ENCODE measurements at regions not wholly inside any gene's neighbourhood (a gene's known extent, or its start where the extent isn't known, plus 50 kb on each side); places are given as distances from the start of the nearest gene placed in this dataset.
"Not testable (repeated sequence)": the region's sequence is repeated elsewhere in the genome, so short reads cannot be mapped to it uniquely, and the experiment has no call there.

DNA sequence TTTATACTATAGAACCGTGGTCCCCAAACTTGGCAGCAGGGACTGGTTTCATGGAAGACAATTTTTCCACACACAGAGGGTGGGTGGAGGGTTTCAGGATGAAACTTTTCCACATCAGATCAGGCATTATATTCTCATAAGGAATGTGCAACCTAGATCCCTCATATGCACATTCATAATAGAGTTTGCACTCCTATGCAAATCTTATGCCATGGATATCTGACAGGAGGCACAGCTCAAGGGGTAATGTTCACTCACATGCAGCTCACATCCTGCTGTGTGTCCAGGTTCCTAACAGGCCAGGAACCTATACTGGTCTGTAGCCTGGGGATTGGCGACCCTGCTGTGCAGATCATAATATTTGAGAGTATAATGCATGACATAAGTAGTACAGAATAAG lies 1802.2 kb upstream of the ACO1 start:
- Histone ChIP-seq H3K27ac (ENCODE audit: low read depth, low read length) (no peak overlapping the region), H3K4me3 (ENCODE audit: low read length) (no peak overlapping the region), H3K9me3 (ENCODE audit: control insufficient read depth in 2 of 3, low read length in 3 of 3) (no peaks in the 10 kb centered on the region), H3K27me3 (ENCODE audit: control insufficient read depth in 2 of 2, insufficient read depth in 2 of 2, low read length in 2 of 2) (no peaks in the 10 kb centered on the region), H3K36me3 (ENCODE audit: control insufficient read depth in 2 of 3, insufficient read depth in 3 of 3, low read length in 3 of 3) (no peaks in the 10 kb centered on the region), H3K4me1 (ENCODE audit: control insufficient read depth in 2 of 2, insufficient read depth in 2 of 2, low read length in 2 of 2) (no peaks in the 10 kb centered on the region)
- peaks cover 0 to 4% (median 0%) of the 10 kb centered on the region in 11 donors for H3K9me3 Mint-ChIP-seq
- H3K4me3 Mint-ChIP-seq, result no peak overlapping the region
- H3K4me1 Mint-ChIP-seq, result no peaks in the 10 kb centered on the region
- H3K27me3 Mint-ChIP-seq, result no peaks in the 10 kb centered on the region
- POLR2A ChIA-PET, result no interaction called here
- ATAC-seq (no peak), DNase-seq (no peak)
- H3K36me3 Mint-ChIP-seq, result no peaks in the 10 kb centered on the region
- H3K27ac Mint-ChIP-seq, result no peak overlapping the region
- CTCF ChIA-PET, result no interaction called here
- intact Hi-C loops (cut with micrococcal nuclease), result no loop called here

DNA sequence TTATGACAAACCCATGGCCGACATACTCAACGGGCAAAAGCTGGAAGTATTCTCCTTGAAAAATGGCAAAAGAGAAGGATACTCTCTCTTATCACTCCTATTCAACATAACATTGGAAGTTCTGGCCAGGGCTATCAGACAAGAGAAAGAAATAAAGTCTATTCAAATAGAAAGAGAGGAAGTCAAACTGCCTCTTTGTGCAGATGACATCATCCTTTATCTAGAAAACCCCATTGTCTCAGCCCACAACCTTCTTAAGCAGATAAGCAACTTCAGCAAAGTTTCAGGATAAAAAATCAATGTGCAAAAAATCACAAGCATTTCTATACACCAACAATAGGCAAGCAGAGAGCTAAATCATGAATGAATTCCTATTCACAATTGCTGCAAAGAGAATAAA lies 1799.9 kb upstream of the ACO1 start:
- Histone ChIP-seq H3K36me3 (ENCODE audit: control insufficient read depth in 2 of 3, insufficient read depth in 3 of 3, low read length in 3 of 3) (no peaks in the 10 kb centered on the region), H3K27me3 (ENCODE audit: control insufficient read depth in 2 of 2, insufficient read depth in 2 of 2, low read length in 2 of 2) (no peaks in the 10 kb centered on the region), H3K9me3 (ENCODE audit: control insufficient read depth in 2 of 3, low read length in 3 of 3) (no peaks in the 10 kb centered on the region), H3K4me1 (ENCODE audit: control insufficient read depth in 2 of 2, insufficient read depth in 2 of 2, low read length in 2 of 2) (no peaks in the 10 kb centered on the region), H3K4me3 (ENCODE audit: low read length) (no peak overlapping the region), H3K27ac (ENCODE audit: low read depth, low read length) (no peak overlapping the region)
- no peak overlapping the region for H3K4me3 Mint-ChIP-seq
- ChIA-PET CTCF (no interaction called here), POLR2A (no interaction called here)
- no peaks in the 10 kb centered on the region for H3K27me3 Mint-ChIP-seq
- no peaks in the 10 kb centered on the region for H3K36me3 Mint-ChIP-seq
- DNase-seq, result no peak
- no peak for ATAC-seq
- intact Hi-C loops (cut with micrococcal nuclease), result no loop called here
- no peak overlapping the region for H3K27ac Mint-ChIP-seq
- H3K9me3 Mint-ChIP-seq, result peaks cover 0 to 4% (median 0%) of the 10 kb centered on the region in 11 donors
- no peaks in the 10 kb centered on the region for H3K4me1 Mint-ChIP-seq

DNA sequence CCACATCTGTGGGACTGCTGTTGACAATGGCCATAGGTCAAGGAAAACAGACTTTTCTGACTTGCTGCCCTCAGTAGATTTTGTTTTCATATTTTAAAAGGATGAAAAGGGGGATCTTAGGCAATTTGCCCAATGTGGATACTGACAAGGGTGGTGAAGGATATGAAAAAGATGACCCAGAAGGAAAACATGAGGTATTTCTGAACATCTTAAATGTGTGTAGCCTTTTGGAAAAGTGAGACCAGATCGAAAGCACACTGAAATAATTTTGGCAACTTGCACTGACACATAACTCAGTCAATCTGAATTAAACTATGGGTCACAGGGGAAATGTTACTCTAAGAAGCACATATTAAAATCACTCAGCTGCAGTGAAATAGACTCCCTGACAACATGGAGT lies 1793.0 kb upstream of the ACO1 start:
- no peaks in the 10 kb centered on the region for H3K9me3 ChIP-seq (ENCODE audit: control insufficient read depth in 2 of 3, low read length in 3 of 3)
- Mint-ChIP-seq H3K9me3 (peaks cover 0 to 3% (median 0%) of the 10 kb centered on the region in 11 donors), H3K36me3 (no peaks in the 10 kb centered on the region), H3K27me3 (no peaks in the 10 kb centered on the region), H3K4me1 (no peaks in the 10 kb centered on the region), H3K4me3 (no peak overlapping the region), H3K27ac (no peak overlapping the region)
- POLR2A ChIA-PET, result no interaction called here
- H3K27me3 ChIP-seq (ENCODE audit: control insufficient read depth in 2 of 2, insufficient read depth in 2 of 2, low read length in 2 of 2), result no peaks in the 10 kb centered on the region
- no peak overlapping the region for H3K27ac ChIP-seq (ENCODE audit: low read depth, low read length)
- H3K4me1 ChIP-seq (ENCODE audit: control insufficient read depth in 2 of 2, insufficient read depth in 2 of 2, low read length in 2 of 2), result no peaks in the 10 kb centered on the region
- no peak overlapping the region for H3K4me3 ChIP-seq (ENCODE audit: low read length)
- DNase-seq (no peak), ATAC-seq (no peak)
- CTCF ChIA-PET, result no interaction called here
- H3K36me3 ChIP-seq (ENCODE audit: control insufficient read depth in 2 of 3, insufficient read depth in 3 of 3, low read length in 3 of 3), result no peaks in the 10 kb centered on the region
- intact Hi-C loops (cut with micrococcal nuclease), result loop anchor here in 1 of 2 donors (10.0 kb wide), 1 partner anchor 63 kb away; no protein-coding TSS in a partner anchor

DNA sequence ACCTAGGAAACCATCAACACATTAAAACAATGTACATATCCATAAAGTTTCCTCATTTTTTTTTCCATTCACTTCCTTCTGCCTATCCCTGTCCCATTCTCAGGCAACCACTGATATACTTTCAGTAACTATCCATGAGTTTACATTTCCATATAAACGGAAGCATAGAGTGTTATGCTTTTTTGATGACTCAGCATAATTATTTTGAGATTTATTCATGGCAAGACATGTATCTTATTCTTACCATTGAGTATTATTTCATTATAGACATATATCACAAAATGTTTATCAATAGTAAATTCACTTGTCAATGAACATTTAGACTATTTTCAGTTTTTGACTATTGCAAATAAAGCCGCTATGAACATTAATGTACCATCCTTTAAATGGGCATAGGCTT lies 1786.8 kb upstream of the ACO1 start:
- DNase-seq (no peak), ATAC-seq (no peak)
- no peaks in the 10 kb centered on the region for H3K36me3 Mint-ChIP-seq
- CTCF ChIA-PET, result no interaction called here
- Histone ChIP-seq H3K9me3 (ENCODE audit: control insufficient read depth in 2 of 3, low read length in 3 of 3) (no peaks in the 10 kb centered on the region), H3K36me3 (ENCODE audit: control insufficient read depth in 2 of 3, insufficient read depth in 3 of 3, low read length in 3 of 3) (no peaks in the 10 kb centered on the region), H3K27ac (ENCODE audit: low read depth, low read length) (no peak overlapping the region), H3K4me3 (ENCODE audit: low read length) (no peak overlapping the region), H3K27me3 (ENCODE audit: control insufficient read depth in 2 of 2, insufficient read depth in 2 of 2, low read length in 2 of 2) (no peaks in the 10 kb centered on the region), H3K4me1 (ENCODE audit: control insufficient read depth in 2 of 2, insufficient read depth in 2 of 2, low read length in 2 of 2) (no peaks in the 10 kb centered on the region)
- no peaks in the 10 kb centered on the region for H3K4me1 Mint-ChIP-seq
- no peak overlapping the region for H3K4me3 Mint-ChIP-seq
- H3K27ac Mint-ChIP-seq, result no peak overlapping the region
- POLR2A ChIA-PET, result no interaction called here
- H3K9me3 Mint-ChIP-seq, result peaks cover 0 to 7% (median 0%) of the 10 kb centered on the region in 11 donors
- no peaks in the 10 kb centered on the region for H3K27me3 Mint-ChIP-seq
- intact Hi-C loops (cut with micrococcal nuclease), result loop anchor here in 1 of 2 donors (10.0 kb wide), 1 partner anchor 57 kb away; no protein-coding TSS in a partner anchor

DNA sequence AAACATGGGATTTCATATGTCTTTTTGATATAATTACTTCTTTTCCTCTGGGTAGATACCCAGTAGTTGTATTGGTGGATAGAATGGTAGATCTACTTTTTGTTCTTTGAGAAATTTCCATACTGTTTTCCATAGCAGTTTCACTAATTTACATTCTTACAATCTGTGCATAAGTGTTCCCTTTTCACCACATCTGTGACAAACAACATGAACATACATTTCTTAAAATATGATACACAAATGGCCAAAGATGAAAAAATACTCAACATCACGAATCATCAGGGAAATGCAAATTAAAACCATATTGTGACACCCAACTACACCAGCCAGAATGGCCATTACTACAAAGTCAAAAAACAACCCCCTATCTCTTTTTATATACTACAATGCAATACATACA lies 1778.5 kb upstream of the ACO1 start:
- no peaks in the 10 kb centered on the region for H3K4me1 Mint-ChIP-seq
- Histone ChIP-seq H3K27ac (ENCODE audit: low read depth, low read length) (no peak overlapping the region), H3K27me3 (ENCODE audit: control insufficient read depth in 2 of 2, insufficient read depth in 2 of 2, low read length in 2 of 2) (no peaks in the 10 kb centered on the region), H3K36me3 (ENCODE audit: control insufficient read depth in 2 of 3, insufficient read depth in 3 of 3, low read length in 3 of 3) (no peaks in the 10 kb centered on the region), H3K4me1 (ENCODE audit: control insufficient read depth in 2 of 2, insufficient read depth in 2 of 2, low read length in 2 of 2) (no peaks in the 10 kb centered on the region), H3K4me3 (ENCODE audit: low read length) (no peak overlapping the region), H3K9me3 (ENCODE audit: control insufficient read depth in 2 of 3, low read length in 3 of 3) (no peaks in the 10 kb centered on the region)
- intact Hi-C loops (cut with micrococcal nuclease), result no loop called here
- H3K36me3 Mint-ChIP-seq, result no peaks in the 10 kb centered on the region
- no peak for DNase-seq
- H3K9me3 Mint-ChIP-seq, result peaks cover 0 to 5% (median 0%) of the 10 kb centered on the region in 11 donors
- ATAC-seq, result no peak
- H3K27ac Mint-ChIP-seq, result no peak overlapping the region
- CTCF ChIA-PET, result interaction anchor here (0.6 kb wide), 1 partner anchor 125 kb away, joined by 3 read pairs; no protein-coding TSS in a partner anchor
- POLR2A ChIA-PET, result no interaction called here
- no peak overlapping the region for H3K4me3 Mint-ChIP-seq
- no peaks in the 10 kb centered on the region for H3K27me3 Mint-ChIP-seq

DNA sequence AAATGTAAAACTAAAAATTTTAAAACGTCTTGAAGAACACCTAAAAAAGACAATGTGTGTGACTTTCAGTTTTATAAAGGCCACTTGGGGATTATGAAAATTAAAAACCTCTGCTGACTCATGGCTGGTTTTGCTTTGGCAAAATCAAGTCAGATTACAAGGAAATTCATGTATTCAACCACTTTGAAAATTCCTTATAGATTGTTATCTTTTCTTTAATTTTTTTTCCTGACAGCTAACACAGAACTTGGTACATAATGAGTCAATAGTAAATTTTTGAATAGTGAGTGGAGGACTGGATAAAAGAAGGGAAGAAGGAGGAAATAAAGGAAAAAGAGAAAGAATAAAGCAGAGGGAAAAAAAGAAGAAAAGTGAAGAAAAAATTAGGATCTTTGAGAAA lies 1774.7 kb upstream of the ACO1 start:
- Histone ChIP-seq H3K4me1 (ENCODE audit: control insufficient read depth in 2 of 2, insufficient read depth in 2 of 2, low read length in 2 of 2) (no peaks in the 10 kb centered on the region), H3K36me3 (ENCODE audit: control insufficient read depth in 2 of 3, insufficient read depth in 3 of 3, low read length in 3 of 3) (no peaks in the 10 kb centered on the region), H3K4me3 (ENCODE audit: low read length) (no peak overlapping the region), H3K27me3 (ENCODE audit: control insufficient read depth in 2 of 2, insufficient read depth in 2 of 2, low read length in 2 of 2) (no peaks in the 10 kb centered on the region), H3K9me3 (ENCODE audit: control insufficient read depth in 2 of 3, low read length in 3 of 3) (no peaks in the 10 kb centered on the region), H3K27ac (ENCODE audit: low read depth, low read length) (no peak overlapping the region)
- H3K4me3 Mint-ChIP-seq, result no peak overlapping the region
- H3K27me3 Mint-ChIP-seq, result no peaks in the 10 kb centered on the region
- no peaks in the 10 kb centered on the region for H3K36me3 Mint-ChIP-seq
- H3K27ac Mint-ChIP-seq, result no peak overlapping the region
- intact Hi-C loops (cut with micrococcal nuclease), result no loop called here
- peaks cover 0 to 5% (median 0%) of the 10 kb centered on the region in 11 donors for H3K9me3 Mint-ChIP-seq
- ATAC-seq, result no peak
- no peak for DNase-seq
- H3K4me1 Mint-ChIP-seq, result no peaks in the 10 kb centered on the region
- ChIA-PET CTCF (no interaction called here), POLR2A (no interaction called here)

DNA sequence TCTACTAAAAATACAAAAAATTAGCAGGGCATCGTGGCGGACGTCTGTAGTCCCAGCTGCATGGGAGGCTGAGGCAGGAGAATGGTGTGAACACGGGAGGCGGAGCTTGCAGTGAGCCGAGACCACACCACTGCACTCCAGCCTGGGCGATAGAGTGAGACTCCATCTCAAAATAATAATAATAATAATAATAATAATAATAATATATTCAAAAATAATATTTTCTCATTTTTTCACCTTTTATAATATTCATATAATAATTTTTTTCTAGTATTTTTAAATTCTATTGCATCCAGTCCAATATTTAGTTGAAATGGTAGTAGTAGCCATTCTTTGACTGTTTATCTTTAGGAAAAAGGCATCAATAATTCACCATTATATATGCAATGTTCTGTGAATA lies 1767.7 kb upstream of the ACO1 start:
- H3K4me1 ChIP-seq (ENCODE audit: control insufficient read depth in 2 of 2, insufficient read depth in 2 of 2, low read length in 2 of 2); H3K4me1 Mint-ChIP-seq; H3K4me3 Mint-ChIP-seq; POLR2A ChIA-PET; ATAC-seq; H3K4me3 ChIP-seq (ENCODE audit: low read length); H3K27ac Mint-ChIP-seq; intact Hi-C loops (cut with micrococcal nuclease); H3K27me3 ChIP-seq (ENCODE audit: control insufficient read depth in 2 of 2, insufficient read depth in 2 of 2, low read length in 2 of 2); CTCF ChIA-PET; H3K27ac ChIP-seq (ENCODE audit: low read depth, low read length); H3K36me3 Mint-ChIP-seq; H3K27me3 Mint-ChIP-seq; H3K9me3 ChIP-seq (ENCODE audit: control insufficient read depth in 2 of 3, low read length in 3 of 3); H3K9me3 Mint-ChIP-seq; H3K36me3 ChIP-seq (ENCODE audit: control insufficient read depth in 2 of 3, insufficient read depth in 3 of 3, low read length in 3 of 3); DNase-seq: not testable (repeated sequence)
